Endothelial cell of umbilical vein (primary cell): ENCODE measurements at regions not wholly inside any gene's neighbourhood (a gene's known extent, or its start where the extent isn't known, plus 50 kb on each side); places are given as distances from the start of the nearest gene placed in this dataset.

Experiments used
- BruUV-seq: library from RNA; stranded (reverse); fragments of 400-500 nt; replicated peaks from 2 replicates; lab custom pipeline; 2021; lab: Mats Ljungman, UMichigan
- CTCF ChIA-PET: fragments of 300-600, 350-600 bp; sonication (Branson Sonifier 250); formaldehyde crosslinking; loops from one replicate; lab custom pipeline; 2021; ENCODE audit warnings: antibody characterized with exemption, inconsistent platforms; lab: Charles Lee
- POLR2A ChIA-PET: fragments of 300-600, 350-600 bp; sonication (Branson Sonifier 250); formaldehyde crosslinking; loops from one replicate; lab custom pipeline; 2021; ENCODE audit warnings: antibody characterized with exemption, inconsistent platforms; lab: Charles Lee
- DNase-seq: peaks from one replicate; pipeline ENCODE4 v3.0.0-alpha.2; 2011; ENCODE audit warnings: low read depth, low spot score
- FAIRE-seq: peaks from 2 replicates; lab custom pipeline; 2011; peaks lifted over from hg19 to GRCh38; lab: Jason Lieb, UNC
- H2AFZ ChIP-seq: 2 replicates; pipeline ENCODE4 v1.6.0; 2012; ENCODE audit warnings: low read depth, low read length, control low read depth, inconsistent platforms
- H3K27ac ChIP-seq: 2 replicates; pipeline ENCODE4 v1.5.1; 2011; ENCODE audit warnings: low read depth, mild to moderate bottlenecking, control low read depth, low read length, moderate library complexity; ENCODE audit not compliant: insufficient read depth
- H3K27me3 ChIP-seq, 2 experiments: 2 replicates each; pipeline versions ENCODE4 v1.6.0 to v1.6.1; 2011; ENCODE audit warnings: low read length in 2 of 2, mixed read lengths in 1 of 2; ENCODE audit not compliant: control insufficient read depth in 2 of 2, insufficient read depth in 2 of 2
- H3K36me3 ChIP-seq, 2 experiments: 2 replicates in 1 of 2; 3 replicates in 1 of 2; pipeline ENCODE4 v1.5.1; 2011; ENCODE audit warnings: low read length in 2 of 2, mild to moderate bottlenecking in 1 of 2, moderate library complexity in 1 of 2; ENCODE audit not compliant: control insufficient read depth in 2 of 2, insufficient read depth in 2 of 2; ENCODE audit errors: extremely low read depth in 1 of 2
- H3K4me1 ChIP-seq: 3 replicates; pipeline ENCODE4 v1.5.1; 2011; ENCODE audit warnings: mild to moderate bottlenecking, low read length; ENCODE audit not compliant: control insufficient read depth, insufficient read depth; ENCODE audit errors: extremely low read depth
- H3K4me2 ChIP-seq: 2 replicates; pipeline ENCODE4 v1.6.1; 2011; ENCODE audit warnings: low read length, control low read depth, mixed read lengths; ENCODE audit not compliant: insufficient read depth
- H3K4me3 ChIP-seq, 3 experiments: fragments of 200-600 bp in 1 of 3; sonication (generic), shearing (Covaris generic) in 1 of 3; replicated peaks in 1 of 3; 2 replicates each; pipeline ENCODE4 v1.5.1; 2011 to 2016; ENCODE audit warnings: control low read depth in 3 of 3, low read length in 3 of 3, mild to moderate bottlenecking in 2 of 3, inconsistent platforms in 1 of 3, low read depth in 1 of 3, moderate library complexity in 1 of 3; ENCODE audit not compliant: insufficient read depth in 1 of 3
- H3K79me2 ChIP-seq: 2 replicates; pipeline ENCODE4 v1.6.0; 2012; ENCODE audit warnings: low read length, inconsistent platforms; ENCODE audit not compliant: control insufficient read depth, insufficient read depth
- H3K9ac ChIP-seq: replicated peaks from 2 replicates; pipeline ENCODE3; 2011; ENCODE audit warnings: low read length, control low read depth; ENCODE audit not compliant: insufficient read depth; ENCODE audit errors: extremely low read depth
- H3K9me1 ChIP-seq: replicated peaks from 3 replicates; pipeline ENCODE4 v1.6.0; 2011; ENCODE audit warnings: mild to moderate bottlenecking, low read length; ENCODE audit not compliant: control insufficient read depth, insufficient read depth; ENCODE audit errors: extremely low read depth
- H3K9me3 ChIP-seq: replicated peaks from 2 replicates; pipeline ENCODE4 v1.5.1; 2012; ENCODE audit warnings: low read length, inconsistent platforms; ENCODE audit not compliant: control insufficient read depth, insufficient read depth
- H4K20me1 ChIP-seq: replicated peaks from 2 replicates; pipeline ENCODE3; 2011; ENCODE audit warnings: mild to moderate bottlenecking, low read length; ENCODE audit not compliant: control insufficient read depth, insufficient read depth; ENCODE audit errors: extremely low read depth
- CTCF ChIP-seq, 2 donors: IDR thresholded peaks; 1 replicate in 1 of 2; 2 replicates in 1 of 2; pipeline ENCODE4 v1.5.1; 2011; ENCODE audit warnings: low read length in 2 of 2, mild to moderate bottlenecking in 2 of 2, moderate library complexity in 2 of 2, control low read depth in 1 of 2, inconsistent platforms in 1 of 2, low read depth in 1 of 2; ENCODE audit not compliant: insufficient read depth in 1 of 2; ENCODE audit errors: extremely low read depth in 1 of 2
- EZH2 ChIP-seq: IDR thresholded peaks from 2 replicates; pipeline ENCODE4 v1.6.1; 2012; ENCODE audit warnings: borderline replicate concordance, low read depth, mild to moderate bottlenecking, moderate library complexity, low read length, inconsistent platforms; ENCODE audit not compliant: severe bottlenecking
- FOS ChIP-seq: IDR thresholded peaks from 2 replicates; pipeline ENCODE4 v1.6.1; 2011; ENCODE audit warnings: mild to moderate bottlenecking, low read length, moderate library complexity, borderline replicate concordance; ENCODE audit not compliant: insufficient read depth
- GATA2 ChIP-seq: IDR thresholded peaks from 2 replicates; pipeline ENCODE4 v1.7.0; 2011; ENCODE audit warnings: low read depth, mild to moderate bottlenecking, moderate library complexity, mixed read lengths, low read length; ENCODE audit not compliant: insufficient read length, insufficient read depth
- JUN ChIP-seq: IDR thresholded peaks from 2 replicates; pipeline ENCODE4 v1.6.1; 2011; ENCODE audit warnings: borderline replicate concordance, low read depth; ENCODE audit not compliant: insufficient read length, insufficient read depth
- MAX ChIP-seq: IDR thresholded peaks from 2 replicates; pipeline ENCODE4 v1.6.1; 2011; ENCODE audit not compliant: insufficient read depth, insufficient read length
- MYC ChIP-seq: IDR thresholded peaks from one replicate; pipeline ENCODE4 v1.6.1; 2011; ENCODE audit warnings: mild to moderate bottlenecking, low read depth, low read length
- POLR2A ChIP-seq: IDR thresholded peaks from 2 replicates; pipeline ENCODE4 v1.6.1; 2012; ENCODE audit warnings: low read depth, mild to moderate bottlenecking, control low read depth, low read length
- POLR2AphosphoS5 ChIP-seq: IDR thresholded peaks from 2 replicates; pipeline ENCODE4 v1.6.1; 2012; ENCODE audit warnings: low read depth, mild to moderate bottlenecking, control low read depth, low read length, moderate library complexity; ENCODE audit not compliant: insufficient read depth
- dilution Hi-C: fragments of 300-500 bp; cut with MboI; formaldehyde crosslinking; loops from one replicate; pipeline ENCODE4 v1.15.0; 2019; ENCODE audit warnings: low sequenced_read_pairs; ENCODE audit not compliant: extremely low pct_ligation_motif_present
- intact Hi-C: fragments of 100-400 bp; cut with micrococcal nuclease; formaldehyde crosslinking; loops from one replicate; pipeline ENCODE4 v1.10.0; 2022

- intact Hi-C loops (no loop called here), dilution Hi-C loops (no loop called here)
- BruUV-seq: no TSS peak
- peak; percentile 27 for DNase-seq
- Histone ChIP-seq H3K79me2 (no peaks in the 10 kb centered on the region), H3K27ac (no peak overlapping the region), H3K9ac (no peak overlapping the region), H3K27me3 (no peaks in the 10 kb centered on the region), H2AFZ (no peak overlapping the region), H3K4me2 (no peak overlapping the region), H3K4me1 (peaks cover 9% of the 10 kb centered on the region), H3K4me3 (no peak overlapping the region), H3K9me1 (no peaks in the 10 kb centered on the region), H3K9me3 (no peaks in the 10 kb centered on the region), H3K36me3 (no peaks in the 10 kb centered on the region), H4K20me1 (no peaks in the 10 kb centered on the region)
- FAIRE-seq: peak; percentile 57
- ChIA-PET CTCF (interaction anchor here (1.0 to 1.8 kb wide), 2 partner anchors 87 to 234 kb away, joined by 4 to 5 read pairs; no protein-coding TSS in a partner anchor), POLR2A (no interaction called here)
- TF ChIP-seq CTCF (IDR thresholded peaks at IDR 0.05; ENCODE audit: extremely low read depth in 1 of 2, insufficient read depth in 1 of 2, low read depth in 1 of 2, low read length in 2 of 2) (no peak), FOS (no peak), MAX (no peak), MYC (no peak), JUN (no peak), EZH2 (no peak), POLR2AphosphoS5 (no peak), GATA2 (no peak), POLR2A (no peak)
Observed at GRCh38 chrX:13254076-13254785, 65.6 kb downstream of the ATXN3L start.
